ENCODE measurements at regions not wholly inside any gene's neighbourhood (a gene's known extent, or its start where the extent isn't known, plus 50 kb on each side); places are given as distances from the start of the nearest gene placed in this dataset.
"Not testable (repeated sequence)": the region's sequence is repeated elsewhere in the genome, so short reads cannot be mapped to it uniquely, and the experiment has no call there.

GRCh38 chr6:95865857-95866256, 149.9 kb upstream of the FUT9 start:
- H3K4me3 Mint-ChIP-seq: no peak overlapping the region

GRCh38 chr6:95866732-95867131, 149.0 kb upstream of the FUT9 start:
- DNase-seq: no peak
- no peaks in the 10 kb centered on the region for H3K36me3 Mint-ChIP-seq (ENCODE audit: low read depth)
- no peak overlapping the region for H3K27ac Mint-ChIP-seq
- H3K4me3 Mint-ChIP-seq: no peak overlapping the region
- H3K9me3 Mint-ChIP-seq: no peaks in the 10 kb centered on the region
- no peaks in the 10 kb centered on the region for H3K27me3 Mint-ChIP-seq
- ATAC-seq: no peak
- H3K4me1 Mint-ChIP-seq: no peaks in the 10 kb centered on the region

More at GRCh38 chr6:95865857-95866256, 149.9 kb upstream of the FUT9 start:
- no peak overlapping the region for H3K27ac Mint-ChIP-seq
- H3K9me3 Mint-ChIP-seq: no peaks in the 10 kb centered on the region
- H3K36me3 Mint-ChIP-seq (ENCODE audit: low read depth): no peaks in the 10 kb centered on the region
- DNase-seq (no peak), ATAC-seq (no peak)
- H3K4me1 Mint-ChIP-seq: no peaks in the 10 kb centered on the region
- H3K27me3 Mint-ChIP-seq: no peaks in the 10 kb centered on the region

- Mint-ChIP-seq H3K36me3 (ENCODE audit: low read depth) (no peaks in the 10 kb centered on the region), H3K4me1 (no peaks in the 10 kb centered on the region), H3K27ac (no peak overlapping the region), H3K4me3 (no peak overlapping the region), H3K9me3 (no peaks in the 10 kb centered on the region), H3K27me3 (no peaks in the 10 kb centered on the region)
- ATAC-seq (no peak), DNase-seq (no peak)
These were observed 148.6 kb upstream of the FUT9 start for GRCh38 chr6:95867205-95867604.

GRCh38 chr6:95877480-95877879, 138.3 kb upstream of the FUT9 start:
- ATAC-seq (no peak), DNase-seq (no peak)
- no peaks in the 10 kb centered on the region for H3K9me3 Mint-ChIP-seq
- H3K36me3 Mint-ChIP-seq (ENCODE audit: low read depth): no peaks in the 10 kb centered on the region
- no peak overlapping the region for H3K27ac Mint-ChIP-seq
- no peak overlapping the region for H3K4me3 Mint-ChIP-seq
- H3K27me3 Mint-ChIP-seq: no peaks in the 10 kb centered on the region
- H3K4me1 Mint-ChIP-seq: no peaks in the 10 kb centered on the region

- no peak overlapping the region for H3K27ac Mint-ChIP-seq
- no peak for DNase-seq
- H3K27me3 Mint-ChIP-seq: no peaks in the 10 kb centered on the region
- H3K4me1 Mint-ChIP-seq: no peaks in the 10 kb centered on the region
- ATAC-seq: no peak
- no peaks in the 10 kb centered on the region for H3K36me3 Mint-ChIP-seq (ENCODE audit: low read depth)
- no peak overlapping the region for H3K4me3 Mint-ChIP-seq
- H3K9me3 Mint-ChIP-seq: no peaks in the 10 kb centered on the region
These were observed 135.9 kb upstream of the FUT9 start for GRCh38 chr6:95879856-95880255.

- Mint-ChIP-seq H3K27me3 (no peaks in the 10 kb centered on the region), H3K9me3 (no peaks in the 10 kb centered on the region), H3K4me1 (no peaks in the 10 kb centered on the region), H3K27ac (no peak overlapping the region), H3K36me3 (ENCODE audit: low read depth) (no peaks in the 10 kb centered on the region), H3K4me3 (no peak overlapping the region)
- ATAC-seq: no peak
- no peak for DNase-seq
These were observed 133.4 kb upstream of the FUT9 start for GRCh38 chr6:95882371-95882770.

GRCh38 chr6:95888711-95889110, 127.1 kb upstream of the FUT9 start:
- H3K36me3 Mint-ChIP-seq (ENCODE audit: low read depth); ATAC-seq; H3K9me3 Mint-ChIP-seq; H3K27ac Mint-ChIP-seq; H3K27me3 Mint-ChIP-seq; H3K4me1 Mint-ChIP-seq; DNase-seq; H3K4me3 Mint-ChIP-seq: not testable (repeated sequence)

GRCh38 chr6:95905132-95905531, 110.6 kb upstream of the FUT9 start:
- Mint-ChIP-seq H3K9me3 (peaks cover 4% of the 10 kb centered on the region), H3K27me3 (peaks cover 2% of the 10 kb centered on the region), H3K36me3 (ENCODE audit: low read depth) (no peaks in the 10 kb centered on the region), H3K4me1 (no peaks in the 10 kb centered on the region), H3K27ac (no peak overlapping the region), H3K4me3 (no peak overlapping the region)
- DNase-seq: no peak
- no peak for ATAC-seq

GRCh38 chr6:95917034-95917433, 98.7 kb upstream of the FUT9 start:
- Mint-ChIP-seq H3K9me3 (no peaks in the 10 kb centered on the region), H3K4me3 (no peak overlapping the region), H3K27me3 (no peaks in the 10 kb centered on the region), H3K4me1 (no peaks in the 10 kb centered on the region), H3K27ac (no peak overlapping the region), H3K36me3 (ENCODE audit: low read depth) (no peaks in the 10 kb centered on the region)
- no peak for ATAC-seq
- DNase-seq: no peak

- H3K27ac Mint-ChIP-seq: no peak overlapping the region
- ATAC-seq: no peak
- H3K4me3 Mint-ChIP-seq: no peak overlapping the region
- DNase-seq: peak; percentile 10
- H3K4me1 Mint-ChIP-seq: no peaks in the 10 kb centered on the region
- no peaks in the 10 kb centered on the region for H3K36me3 Mint-ChIP-seq (ENCODE audit: low read depth)
- H3K9me3 Mint-ChIP-seq: no peaks in the 10 kb centered on the region
- H3K27me3 Mint-ChIP-seq: no peaks in the 10 kb centered on the region
These were observed 92.3 kb upstream of the FUT9 start for GRCh38 chr6:95923518-95923917.

GRCh38 chr6:95935736-95936135, 80.0 kb upstream of the FUT9 start:
- H3K27ac Mint-ChIP-seq: no peak overlapping the region
- H3K4me1 Mint-ChIP-seq: no peaks in the 10 kb centered on the region
- H3K9me3 Mint-ChIP-seq: no peaks in the 10 kb centered on the region
- no peak for DNase-seq
- no peaks in the 10 kb centered on the region for H3K36me3 Mint-ChIP-seq (ENCODE audit: low read depth)
- H3K27me3 Mint-ChIP-seq: no peaks in the 10 kb centered on the region
- ATAC-seq: no peak
- no peak overlapping the region for H3K4me3 Mint-ChIP-seq

GRCh38 chr6:95946906-95947305, 68.9 kb upstream of the FUT9 start:
- ATAC-seq (no peak), DNase-seq (no peak)
- H3K4me1 Mint-ChIP-seq: no peaks in the 10 kb centered on the region
- H3K36me3 Mint-ChIP-seq (ENCODE audit: low read depth): no peaks in the 10 kb centered on the region
- H3K27me3 Mint-ChIP-seq: no peaks in the 10 kb centered on the region
- H3K27ac Mint-ChIP-seq: no peak overlapping the region
- H3K4me3 Mint-ChIP-seq: no peak overlapping the region
- peaks cover 4% of the 10 kb centered on the region for H3K9me3 Mint-ChIP-seq

- H3K27me3 Mint-ChIP-seq: no peaks in the 10 kb centered on the region
- H3K9me3 Mint-ChIP-seq: peaks cover 4% of the 10 kb centered on the region
- DNase-seq (no peak), ATAC-seq (no peak)
- no peaks in the 10 kb centered on the region for H3K36me3 Mint-ChIP-seq (ENCODE audit: low read depth)
- no peak overlapping the region for H3K27ac Mint-ChIP-seq
- H3K4me1 Mint-ChIP-seq: no peaks in the 10 kb centered on the region
- no peak overlapping the region for H3K4me3 Mint-ChIP-seq
These were observed 67.5 kb upstream of the FUT9 start for GRCh38 chr6:95948324-95948723.

- H3K9me3 Mint-ChIP-seq: peaks cover 4% of the 10 kb centered on the region
- H3K27me3 Mint-ChIP-seq: no peaks in the 10 kb centered on the region
- no peak overlapping the region for H3K27ac Mint-ChIP-seq
- no peaks in the 10 kb centered on the region for H3K4me1 Mint-ChIP-seq
- H3K4me3 Mint-ChIP-seq: no peak overlapping the region
- ATAC-seq: no peak
- no peaks in the 10 kb centered on the region for H3K36me3 Mint-ChIP-seq (ENCODE audit: low read depth)
- DNase-seq: no peak
These were observed 65.8 kb upstream of the FUT9 start for GRCh38 chr6:95949985-95950384.

- Mint-ChIP-seq H3K9me3 (no peaks in the 10 kb centered on the region), H3K4me3 (no peak overlapping the region), H3K27me3 (no peaks in the 10 kb centered on the region), H3K36me3 (ENCODE audit: low read depth) (no peaks in the 10 kb centered on the region), H3K4me1 (no peaks in the 10 kb centered on the region), H3K27ac (no peak overlapping the region)
- ATAC-seq (no peak), DNase-seq (no peak)
These were observed 57.1 kb upstream of the FUT9 start for GRCh38 chr6:95958686-95959085.

- Mint-ChIP-seq H3K4me3 (no peak overlapping the region), H3K27me3 (no peaks in the 10 kb centered on the region), H3K36me3 (ENCODE audit: low read depth) (no peaks in the 10 kb centered on the region), H3K9me3 (no peaks in the 10 kb centered on the region), H3K4me1 (no peaks in the 10 kb centered on the region), H3K27ac (no peak overlapping the region)
- ATAC-seq (no peak), DNase-seq (no peak)
These were observed 56.5 kb upstream of the FUT9 start for GRCh38 chr6:95959261-95959660.

Measured in activated naive CD8-positive, alpha-beta T cell treated with anti-CD3 and anti-CD28 coated beads, Interleukin-2, amount 50 U/mL, for 24 hours (primary cell).